Heart left ventricle (tissue), 13 donors: ENCODE measurements at regions not wholly inside any gene's neighbourhood (a gene's known extent, or its start where the extent isn't known, plus 50 kb on each side); places are given as distances from the start of the nearest gene placed in this dataset.

Experiments
- CTCF ChIP-seq, 12 donors: fragments of 200-600 bp; sonication (generic) in 4 of 12; IDR thresholded peaks; one replicate each; pipeline versions ENCODE4 v1.5.0 to v1.8.0; 2018 to 2022; ENCODE audit warnings: antibody characterized with exemption in 12 of 12, mild to moderate bottlenecking in 5 of 12
- POLR2A ChIP-seq, 2 donors: fragments of 450-650 bp; IDR thresholded peaks; one replicate each; pipeline ENCODE4 v1.6.1; 2017; ENCODE audit warnings: antibody characterized with exemption in 2 of 2, mild to moderate bottlenecking in 2 of 2, moderate library complexity in 2 of 2
- donor health status: ischemic (EF 13 %, LVEDD 7.1; RV severe dilation, severe dysfunction).
- donor health status: DM: no; HTN: yes; CAD: no.
- donor health status: DM: no; HTN: no; CAD: no.
- donor health status: ischemic (EF 25% LVEDD 6.9; RV normal size, moderate dysfunction).
- donor health status: ischemic (EF 25% LVEDD 5.7; RV mildly dilated, moderate dysfunction).
- donor health status: ischemic (EF 35%, LVEDD 5.7; RV mildly dilated, moderate dysfunction).
- donor health status: nonischemic (EF 11% LVEDD 7.7; RV severe dilation, severe dysfunction).
- donor health status: DM: yes; HTN: yes; CAD: no.
- donor health status: PGD.
- donor health status: ischemic (EF 29% LVEDD 5.4; RV normal size, mild dysfunction).
- donor health status: nonischemic (EF 23%, LVEDD 6.1; RV moderate dilation, normal function).

- TF ChIP-seq CTCF (IDR thresholded peaks at IDR 0.05), result no peak
- TF ChIP-seq POLR2A (IDR thresholded peaks at IDR 0.05), result no peak
Observed at GRCh38 chr3:191743283-191743682, 282.3 kb downstream of the PYDC2 start.
